Nucleus accumbens (tissue), 56 donors: ENCODE measurements at regions not wholly inside any gene's neighbourhood (a gene's known extent, or its start where the extent isn't known, plus 50 kb on each side); places are given as distances from the start of the nearest gene placed in this dataset.

Source experiments
- DNase-seq, 56 donors: peaks; one replicate each; lab custom pipeline; 2025; lab: John Stamatoyannopoulos, UW

DNA sequence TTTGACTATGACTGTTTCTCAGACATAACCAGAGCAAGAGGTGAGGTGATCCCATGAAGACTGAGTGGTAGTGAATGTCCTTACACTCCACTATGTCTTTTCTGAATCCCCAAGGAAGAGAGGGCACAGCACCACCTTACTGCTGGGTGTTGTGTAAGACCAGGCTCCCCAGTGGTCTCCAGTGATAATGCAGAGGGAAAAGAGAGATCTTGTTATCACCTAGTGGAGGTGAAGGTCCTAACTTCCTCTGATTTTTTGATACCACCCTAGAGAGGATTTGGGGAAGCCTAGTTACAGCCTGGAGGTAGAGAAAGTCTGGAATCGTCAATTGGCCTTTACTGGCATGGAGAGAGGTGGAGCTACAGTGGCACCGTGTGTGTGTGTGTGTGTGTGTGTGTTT lies 288.0 kb upstream of the BCHE start:
- no peak for DNase-seq

DNA sequence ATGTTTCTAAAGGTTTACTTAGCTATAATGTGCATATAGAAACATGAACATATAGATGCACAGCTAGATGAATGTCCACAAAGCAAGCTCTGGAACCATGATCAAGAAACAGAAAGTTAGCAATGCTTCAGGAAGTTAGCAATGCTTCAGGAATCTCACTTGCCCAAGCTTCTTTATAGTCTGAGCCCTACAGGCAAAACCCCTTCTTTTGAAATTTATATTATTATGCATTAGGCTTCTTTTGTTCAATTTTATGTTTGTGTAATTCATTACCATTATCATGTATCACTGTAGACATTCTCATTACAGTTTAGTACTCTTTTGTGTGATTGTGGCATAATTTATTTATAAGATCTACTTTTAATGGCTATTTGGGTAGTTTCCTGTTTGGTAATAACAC lies 286.4 kb upstream of the BCHE start:
- no peak for DNase-seq

DNA sequence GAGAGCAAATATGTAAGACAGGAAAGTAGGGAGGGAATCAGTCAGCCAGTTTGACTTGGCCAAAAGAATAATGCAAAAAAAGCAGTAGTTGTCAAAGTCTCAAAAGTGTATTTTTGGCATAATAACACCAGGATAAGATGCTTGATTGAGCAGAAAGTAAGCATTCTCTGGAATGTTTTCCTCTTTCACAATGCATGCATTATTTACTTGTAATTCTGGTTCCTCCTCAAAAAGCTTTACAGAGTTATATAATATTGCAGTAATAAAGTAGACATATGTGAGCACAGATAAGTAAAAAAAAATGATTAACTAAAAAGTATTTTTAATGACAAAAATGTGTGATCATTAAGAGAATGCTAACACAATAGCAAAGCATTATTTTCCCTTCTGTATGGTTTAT lies 285.9 kb upstream of the BCHE start:
- DNase-seq = no peak

DNA sequence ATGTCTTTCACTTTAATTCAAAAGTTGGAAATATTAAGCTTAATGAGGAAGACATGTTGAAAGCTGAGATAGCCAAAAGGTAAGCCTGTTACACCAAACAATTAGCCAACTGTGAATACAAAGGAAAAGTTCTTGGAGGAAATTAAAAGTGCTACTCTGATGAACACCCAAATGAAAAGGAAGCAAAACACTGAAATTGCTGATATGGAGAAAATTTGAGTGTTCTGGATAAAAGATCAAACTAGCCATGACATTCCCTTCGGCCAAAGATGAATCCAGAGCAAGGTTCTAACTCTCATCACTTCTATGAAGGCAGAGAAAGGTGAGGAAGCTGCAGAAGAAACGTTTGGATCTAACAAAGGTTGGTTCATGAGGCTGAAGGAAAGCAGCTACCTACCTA lies 280.8 kb upstream of the BCHE start:
- no peak for DNase-seq

DNA sequence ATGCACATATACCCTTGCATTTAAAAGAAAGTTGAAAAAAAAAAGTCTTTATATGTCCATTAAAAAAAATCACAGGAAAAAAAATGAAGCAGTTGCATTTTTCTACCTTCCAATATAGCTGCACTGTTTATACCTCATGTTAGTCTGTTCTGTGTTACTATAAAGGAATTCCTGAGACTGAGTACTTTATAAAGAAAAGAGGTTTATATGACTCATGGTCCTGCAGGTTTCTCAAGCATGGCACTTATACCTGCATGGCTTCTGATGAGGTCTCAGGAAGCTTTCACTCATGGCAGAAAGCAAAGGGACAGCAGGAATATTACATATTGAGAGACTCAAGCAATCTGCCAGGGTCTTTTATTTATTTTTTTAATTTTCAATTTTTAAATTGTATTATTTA lies 277.2 kb upstream of the BCHE start:
- DNase-seq = no peak

DNA sequence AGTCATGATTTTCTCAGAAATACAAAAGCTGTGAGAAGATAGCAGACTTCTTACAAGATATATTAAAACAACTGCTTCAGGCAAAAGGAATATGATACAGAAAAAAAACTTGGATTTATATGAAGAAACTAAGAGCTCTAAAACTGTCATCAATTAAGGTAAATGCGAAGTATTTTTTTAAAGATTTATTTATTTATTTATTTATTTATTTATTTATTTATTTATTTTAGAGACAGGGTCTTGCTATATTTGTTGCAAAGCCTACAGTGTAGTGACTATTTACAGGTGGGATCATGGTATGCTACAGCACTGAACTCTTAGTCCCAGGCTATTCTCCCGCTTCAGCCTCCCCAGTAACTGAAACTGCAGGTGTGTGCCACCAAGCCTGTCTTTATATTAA lies 274.3 kb upstream of the BCHE start:
- DNase-seq = no peak

DNA sequence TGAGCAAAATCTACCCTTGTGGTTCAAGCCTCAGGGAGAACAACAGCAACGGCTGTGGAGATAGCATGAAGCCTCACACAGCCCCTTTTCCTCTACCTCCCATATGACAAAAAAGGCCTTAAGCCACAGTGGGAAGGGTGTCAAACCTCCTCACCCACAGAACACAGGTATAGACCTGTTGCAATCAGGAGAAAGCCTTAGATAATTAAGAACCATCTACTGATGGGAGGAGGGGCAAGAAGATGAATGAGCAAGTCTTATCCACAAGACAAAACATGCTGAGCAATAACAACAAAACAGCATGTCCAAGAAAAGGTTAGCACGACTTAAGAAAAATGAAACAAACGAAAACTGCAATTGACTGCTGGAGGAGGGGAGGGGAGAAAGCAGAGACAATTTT lies 272.9 kb upstream of the BCHE start:
- DNase-seq = no peak

DNA sequence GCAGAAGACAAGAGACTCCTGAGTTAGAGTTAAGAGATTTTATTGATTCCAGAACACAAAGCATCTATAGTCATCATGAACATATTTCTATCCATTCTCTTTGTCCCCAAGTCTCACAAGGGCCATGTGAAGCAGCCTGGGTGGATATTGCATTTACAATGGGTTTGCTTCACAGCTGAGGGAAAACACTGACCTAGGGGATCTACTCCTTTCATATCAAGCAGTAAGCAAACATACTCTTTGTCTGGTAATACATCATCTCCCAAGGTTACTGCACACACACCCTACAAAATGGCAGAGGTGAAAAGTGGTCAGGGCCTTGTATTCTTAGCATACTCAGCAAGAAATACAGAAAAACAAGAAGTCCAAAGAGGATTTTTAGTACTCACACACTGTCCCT lies 267.7 kb upstream of the BCHE start:
- no peak for DNase-seq

DNA sequence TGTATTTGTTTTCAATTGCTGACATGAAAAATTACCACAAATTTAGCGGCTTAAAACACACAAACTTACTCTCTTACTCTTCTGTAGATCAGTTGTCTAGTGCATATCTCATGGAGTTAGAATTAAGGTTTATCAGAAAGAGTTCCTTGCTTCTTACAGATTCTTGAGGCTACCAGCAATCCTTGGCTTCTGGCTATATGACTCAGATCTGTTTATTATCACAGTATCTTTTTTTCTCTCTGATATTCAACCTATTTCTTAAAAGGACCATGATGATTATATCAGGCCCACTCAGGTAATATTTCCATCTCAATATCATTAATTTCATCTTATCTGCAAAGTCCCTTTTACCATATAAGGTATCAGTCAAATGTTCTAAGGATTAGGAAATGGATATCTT lies 263.5 kb upstream of the BCHE start:
- no peak for DNase-seq

DNA sequence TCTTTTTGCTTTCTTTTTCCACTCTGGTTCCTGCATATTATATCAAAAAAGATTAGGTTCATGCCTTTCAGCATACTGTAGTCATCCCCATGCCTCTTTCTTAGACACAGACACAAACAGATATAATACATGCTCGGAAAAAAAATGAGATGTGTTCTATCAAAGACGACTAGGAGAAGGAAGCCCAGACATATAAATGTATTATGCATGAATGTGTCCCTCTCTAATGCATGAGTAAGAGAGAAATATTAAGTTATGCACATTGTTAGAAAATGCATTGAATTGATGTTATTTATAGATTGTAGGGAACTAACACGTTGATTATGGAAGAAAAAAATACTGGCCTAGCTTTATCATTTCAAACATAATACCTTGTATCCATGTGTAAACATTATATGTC lies 252.4 kb upstream of the BCHE start:
- no peak for DNase-seq

DNA sequence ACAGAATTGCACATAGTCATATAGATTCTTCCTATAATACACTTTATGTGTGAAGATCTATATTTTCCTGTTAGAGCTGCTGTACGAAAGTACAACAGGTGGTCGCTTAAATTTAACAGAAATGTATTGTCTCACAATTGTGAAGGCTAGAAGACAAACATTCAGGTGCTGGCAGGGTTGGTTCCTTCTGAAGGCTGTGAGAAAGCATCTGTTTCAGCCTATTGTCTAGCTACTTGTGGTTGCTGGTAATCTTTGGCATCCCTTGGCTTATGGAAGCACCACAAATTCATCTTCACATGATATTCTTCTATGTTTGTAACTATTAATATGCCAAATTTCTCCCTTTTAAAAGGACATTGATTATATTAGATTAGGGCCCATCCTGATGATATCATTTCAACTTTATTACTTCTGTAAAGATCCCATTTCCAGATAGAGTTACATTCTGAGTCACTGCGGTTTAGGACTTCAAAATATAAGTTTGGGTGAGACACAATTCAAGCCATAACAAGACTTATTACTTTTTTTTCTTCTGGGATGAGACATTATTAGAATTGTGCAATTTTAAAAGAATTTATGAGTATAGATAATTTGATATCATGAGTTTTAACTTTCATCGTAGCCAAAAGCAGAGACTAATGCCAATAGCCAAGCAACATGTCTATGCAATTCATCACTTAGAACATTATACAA lies 248.1 kb upstream of the BCHE start:
- no peak for DNase-seq

DNA sequence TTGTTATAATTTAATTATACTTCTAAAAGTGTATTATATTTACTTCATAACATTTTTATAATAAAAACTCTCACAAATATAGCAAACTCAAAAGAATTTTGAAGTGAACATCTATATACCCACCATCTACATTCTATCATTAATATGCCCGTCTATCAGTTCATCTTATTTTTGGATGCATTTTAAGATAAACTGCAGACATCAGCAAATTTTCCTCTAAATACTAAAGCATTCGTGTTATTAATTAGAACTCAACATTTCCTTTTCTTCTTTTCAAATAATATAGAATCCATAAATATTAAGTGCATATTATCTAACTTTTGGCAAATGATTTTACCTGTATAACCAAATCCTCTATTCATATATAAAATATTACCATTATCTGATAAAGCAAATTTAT lies 242.9 kb upstream of the BCHE start:
- no peak for DNase-seq

DNA sequence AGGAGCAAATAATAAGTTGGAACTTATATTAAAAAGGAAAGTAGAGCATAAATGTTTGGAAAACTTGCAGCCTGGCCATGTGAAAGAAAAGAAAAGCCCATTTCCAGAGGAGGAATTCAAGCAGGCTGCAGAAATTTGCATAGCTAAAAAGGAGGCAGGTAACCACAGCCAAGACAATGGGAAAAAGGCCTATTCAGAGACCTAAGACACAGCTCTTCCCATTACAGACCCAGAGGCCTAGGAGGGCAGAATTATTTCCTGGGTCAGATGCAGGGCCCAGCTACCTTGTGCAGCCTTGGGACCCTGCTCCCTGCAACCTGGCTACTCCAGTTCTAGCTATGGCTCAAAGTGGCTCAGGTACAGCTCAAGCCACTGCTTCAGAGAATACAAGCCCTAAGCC lies 234.6 kb upstream of the BCHE start:
- no peak for DNase-seq

DNA sequence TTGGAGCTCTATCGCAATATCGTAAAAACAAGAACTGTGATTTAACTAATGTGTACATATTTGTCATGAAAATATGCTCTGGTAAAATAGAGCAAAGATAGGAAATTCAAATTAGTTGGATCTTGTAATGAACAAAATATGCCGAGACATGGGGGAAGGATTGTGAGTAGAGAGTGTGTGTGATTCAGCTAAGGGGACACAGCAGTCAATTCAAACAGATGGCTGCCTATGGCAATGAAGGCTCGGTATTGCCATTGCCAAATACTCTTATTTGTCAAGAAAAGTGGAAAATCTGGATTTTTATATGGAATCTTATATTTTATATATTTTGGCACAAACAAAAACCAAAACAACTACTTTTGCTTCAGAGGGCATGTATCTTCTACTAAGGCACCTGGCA lies 227.3 kb upstream of the BCHE start:
- no peak for DNase-seq

DNA sequence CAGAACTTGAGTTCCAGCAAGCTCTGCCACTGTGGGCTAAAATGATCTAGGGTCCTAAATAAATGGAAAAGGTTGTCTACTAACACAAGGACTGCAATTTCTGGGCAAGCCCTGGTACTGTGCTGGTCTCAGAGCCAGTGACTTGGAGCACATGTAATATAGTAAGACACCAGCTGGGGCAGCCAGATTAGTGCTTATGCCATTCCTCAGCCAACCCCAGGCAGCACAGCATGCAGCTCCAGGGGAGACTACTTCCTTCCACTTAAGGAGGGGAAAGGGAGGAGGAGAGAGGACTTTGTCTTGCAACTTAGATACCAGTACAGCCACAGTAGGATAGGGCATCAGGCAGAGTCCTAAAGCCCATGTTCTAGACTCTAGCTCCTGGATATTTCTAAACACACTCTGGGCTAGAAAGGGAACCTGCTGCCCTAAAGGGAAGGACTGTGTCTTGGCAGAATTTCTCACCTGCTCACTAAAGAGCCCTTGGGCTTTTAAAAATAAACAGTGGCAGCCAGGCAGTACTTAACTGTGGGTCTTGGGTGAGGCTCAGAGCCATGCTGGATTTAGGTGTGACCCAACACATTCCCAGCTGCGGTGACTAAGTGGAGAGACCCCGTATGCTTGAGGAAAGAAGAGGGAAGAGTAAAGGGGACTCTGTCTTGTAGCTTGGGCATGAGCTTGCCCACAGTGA lies 223.7 kb upstream of the BCHE start:
- DNase-seq = no peak

DNA sequence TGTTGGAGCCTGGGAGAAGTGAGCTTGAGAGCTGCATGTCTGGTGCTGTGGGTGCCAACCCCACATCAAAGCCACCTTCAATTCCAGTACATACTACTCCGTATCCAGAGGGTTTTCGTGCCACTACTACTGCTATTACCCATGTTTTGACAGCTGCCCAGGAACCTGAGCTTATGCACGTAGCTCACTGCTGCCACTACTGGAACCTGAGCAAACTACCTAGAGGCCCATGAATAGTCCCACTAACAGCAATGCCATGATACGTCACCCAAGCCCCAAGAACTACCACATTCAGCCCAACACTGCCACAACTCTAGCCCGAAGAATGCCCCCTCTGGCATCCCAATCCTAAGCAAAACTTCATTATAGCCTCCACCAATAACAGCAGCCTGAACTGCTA lies 215.2 kb upstream of the BCHE start:
- DNase-seq = no peak

DNA sequence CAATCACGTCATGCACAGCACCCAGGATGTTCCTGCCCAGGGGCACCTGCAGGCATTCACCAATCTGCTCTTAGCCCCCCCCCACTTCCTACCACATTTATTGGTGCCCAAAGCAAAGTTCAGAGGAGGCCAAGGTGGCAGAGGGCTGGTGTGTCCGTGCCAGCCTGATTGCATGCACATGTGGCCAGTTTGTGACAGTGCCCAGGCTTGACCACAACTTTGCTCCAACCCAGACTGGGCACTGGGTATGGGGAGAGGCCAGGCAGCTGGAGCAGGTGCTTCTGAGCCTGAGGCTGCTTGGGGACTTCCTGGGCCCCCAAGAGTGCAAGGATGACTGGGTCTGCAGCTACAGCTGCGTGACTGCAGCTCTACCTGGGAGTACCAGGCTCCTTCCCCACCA lies 192.3 kb upstream of the BCHE start:
- no peak for DNase-seq

DNA sequence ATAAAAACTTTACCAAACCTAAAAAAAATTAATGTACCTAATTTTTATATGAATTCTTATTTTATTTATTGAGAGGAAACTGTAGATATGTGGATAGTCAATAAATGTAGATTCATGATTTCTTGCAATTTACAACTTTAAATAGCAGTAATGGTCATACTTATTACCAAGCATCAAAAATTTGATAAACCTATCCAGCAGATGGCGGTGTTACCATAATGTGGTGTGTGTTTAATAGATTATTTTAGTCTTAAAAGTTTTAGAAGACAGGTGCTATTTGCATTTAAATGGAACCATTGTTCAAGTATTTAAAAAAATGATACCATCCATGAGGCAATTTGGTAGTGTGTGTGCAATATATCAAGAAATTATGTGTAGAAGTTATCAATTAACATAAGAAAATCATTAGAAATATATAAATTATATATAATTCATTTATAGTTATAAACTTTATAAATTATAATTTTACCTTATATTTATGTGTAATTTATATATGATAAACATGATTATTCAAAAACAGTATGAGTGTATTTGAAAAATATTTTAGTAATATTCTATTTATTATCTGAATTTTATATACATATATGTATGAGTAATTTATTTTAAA lies 176.0 kb upstream of the BCHE start:
- no peak for DNase-seq

DNA sequence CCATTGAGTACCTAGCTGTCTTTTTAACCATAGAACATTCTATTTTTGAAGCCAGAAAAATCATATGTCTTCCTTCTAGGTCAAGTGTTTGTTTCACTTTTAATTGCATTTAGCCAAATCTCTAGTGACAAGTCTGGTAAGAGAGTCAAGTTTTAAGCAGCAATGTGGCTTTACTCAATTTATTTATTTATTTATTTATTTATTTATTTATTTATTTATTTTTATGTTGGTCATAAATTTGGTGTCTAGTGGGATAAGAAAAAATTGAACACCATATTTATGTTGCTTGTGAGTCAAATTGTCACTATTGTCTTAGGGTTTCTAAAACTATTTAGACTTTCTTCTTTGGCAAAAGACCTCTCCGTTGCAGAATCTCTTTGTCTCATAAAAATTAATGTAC lies 174.5 kb upstream of the BCHE start:
- DNase-seq = no peak

DNA sequence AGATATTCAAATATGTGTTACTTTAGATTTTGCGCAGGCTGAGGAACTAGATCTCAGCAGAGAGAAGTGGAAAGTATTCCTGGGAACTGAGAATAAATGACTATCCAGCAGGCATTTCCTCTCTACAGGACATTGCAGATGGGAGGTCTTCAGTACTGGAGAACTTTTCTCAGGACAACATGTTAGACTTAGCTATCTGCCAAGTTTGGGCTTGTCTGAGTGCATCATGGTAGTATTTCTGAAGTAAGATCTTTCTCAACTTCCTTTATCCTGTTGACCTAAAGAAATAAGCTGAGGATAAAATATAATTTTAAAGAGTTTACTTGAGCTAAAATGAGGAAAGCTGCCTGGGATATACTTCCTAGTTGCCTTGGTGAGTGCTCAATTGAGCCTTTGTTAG lies 167.9 kb upstream of the BCHE start:
- no peak for DNase-seq

DNA sequence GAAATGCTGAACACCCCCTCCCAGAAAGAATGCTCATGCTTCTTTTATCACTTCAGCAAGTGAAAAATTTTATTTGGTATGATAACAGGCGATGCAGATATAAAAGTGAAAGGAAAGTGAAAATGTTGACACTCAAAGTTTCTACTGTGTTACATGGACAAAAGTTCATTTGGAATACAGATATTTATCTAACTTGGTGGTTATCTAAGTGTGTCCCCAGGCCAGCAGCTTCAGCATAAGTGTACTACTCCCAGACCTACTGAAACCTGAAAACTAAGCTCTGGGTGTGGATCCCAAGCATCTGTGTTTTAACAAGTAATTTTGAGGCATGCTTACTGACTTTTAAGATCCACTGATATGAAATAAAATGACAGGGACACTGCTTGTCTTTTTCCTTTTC lies 157.1 kb upstream of the BCHE start:
- DNase-seq = no peak

DNA sequence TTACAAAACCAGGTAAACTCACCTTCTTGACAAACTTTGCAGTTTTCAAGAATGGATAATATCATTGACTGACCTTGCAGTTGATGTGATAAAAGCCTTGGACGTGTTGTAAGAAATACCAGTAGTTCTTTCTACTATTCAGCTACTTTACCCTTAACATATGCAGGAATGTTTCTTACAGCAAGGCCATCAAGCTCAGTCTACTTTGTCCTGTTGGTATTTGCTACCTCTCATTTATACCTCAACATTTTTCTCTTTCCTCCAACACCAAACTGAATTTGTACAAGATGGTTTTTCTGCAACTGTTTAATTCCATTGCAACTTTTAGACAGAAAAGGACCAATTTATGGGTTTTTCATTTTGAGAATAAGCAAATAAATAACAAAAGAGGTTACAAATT lies 147.4 kb upstream of the BCHE start:
- no peak for DNase-seq
